GM12874 (cell line): ENCODE measurements at regions not wholly inside any gene's neighbourhood (a gene's known extent, or its start where the extent isn't known, plus 50 kb on each side); places are given as distances from the start of the nearest gene placed in this dataset.

Source experiments
- CTCF ChIP-seq: IDR thresholded peaks from 2 replicates; pipeline ENCODE4 v1.5.1; 2011; ENCODE audit warnings: low read depth, mild to moderate bottlenecking, control low read depth, low read length, moderate library complexity; ENCODE audit not compliant: insufficient read depth

- TF ChIP-seq CTCF = no peak
These were observed 293.0 kb upstream of the AKR1E2 start for GRCh38 chr10:4532976-4533375.

GRCh38 chr10:4532467-4532866 is 293.5 kb upstream of the AKR1E2 start:
- no peak for TF ChIP-seq CTCF

DNA sequence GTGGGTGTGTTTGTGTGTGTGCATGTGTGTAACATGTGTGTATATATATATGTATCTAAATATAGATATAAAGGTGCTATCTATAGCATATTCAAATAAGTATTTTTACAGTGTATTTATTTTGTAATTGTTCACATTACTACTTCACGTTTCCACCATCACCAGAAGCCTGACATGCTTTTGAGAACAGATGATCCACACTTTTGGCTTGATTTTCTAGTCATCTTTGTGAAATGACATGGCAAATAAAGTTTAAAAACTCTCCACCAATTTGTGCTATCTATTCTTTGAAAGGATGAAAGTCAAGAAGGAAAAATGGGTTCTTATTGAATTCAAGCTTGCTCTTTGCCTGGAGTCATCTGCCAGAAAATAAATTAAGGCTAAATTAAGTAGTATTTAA is 294.0 kb upstream of the AKR1E2 start:
- TF ChIP-seq CTCF = no peak

- TF ChIP-seq CTCF = no peak
These were observed 296.7 kb upstream of the AKR1E2 start for GRCh38 chr10:4529266-4529665.

GRCh38 chr10:4527281-4527970 is 298.6 kb upstream of the AKR1E2 start:
- no peak for TF ChIP-seq CTCF

GRCh38 chr10:4526311-4526731 is 299.7 kb upstream of the AKR1E2 start:
- no peak for TF ChIP-seq CTCF

- TF ChIP-seq CTCF = no peak
These were observed 300.9 kb upstream of the AKR1E2 start for GRCh38 chr10:4525103-4525502.
